22Rv1 (cell line): ENCODE measurements at regions not wholly inside any gene's neighbourhood (a gene's known extent, or its start where the extent isn't known, plus 50 kb on each side); places are given as distances from the start of the nearest gene placed in this dataset.

ENCODE experiments used
- CTCF ChIP-seq: fragments of 450-650 bp; IDR thresholded peaks from 2 replicates; pipeline ENCODE4 v1.5.1; 2017; ENCODE audit warnings: mild to moderate bottlenecking
- ZFX ChIP-seq: fragments of 450-650 bp; IDR thresholded peaks from 2 replicates; pipeline ENCODE4 v1.6.1; 2017; ENCODE audit warnings: antibody characterized with exemption, borderline replicate concordance

- no peak for TF ChIP-seq CTCF
- no peak for TF ChIP-seq ZFX
Observed at GRCh38 chr6:134787261-134787877, 162.5 kb downstream of the ALDH8A1 start.
